GM18498 (cell line): ENCODE measurements at regions not wholly inside any gene's neighbourhood (a gene's known extent, or its start where the extent isn't known, plus 50 kb on each side); places are given as distances from the start of the nearest gene placed in this dataset.

Experiments
- ATAC-seq: cut with Tn5 transposase; IDR thresholded peaks from one replicate; pipeline ENCODE4 v1.9.1; 2021; ENCODE audit warnings: mild to moderate bottlenecking, moderate library complexity; ENCODE audit not compliant: unreplicated experiment

DNA sequence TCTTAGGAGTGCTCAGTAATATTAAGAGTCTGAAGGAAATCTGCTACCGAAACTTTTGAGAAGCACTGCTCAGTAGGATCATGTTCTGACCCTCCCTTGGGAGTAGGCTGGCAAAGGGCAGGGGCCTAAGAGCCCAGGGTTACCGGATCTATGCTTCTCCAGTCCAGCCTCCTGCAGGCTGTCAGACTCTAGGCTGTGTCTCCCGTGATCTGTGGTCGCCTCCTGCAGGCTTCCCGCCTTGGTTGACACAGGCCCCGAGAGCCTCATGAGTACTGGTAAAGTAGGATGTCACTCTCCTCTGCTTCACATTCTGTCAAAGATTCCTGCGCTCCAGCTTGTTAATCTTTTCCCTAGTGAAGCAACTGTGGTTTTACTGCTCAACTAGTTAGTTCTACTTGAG lies 647.8 kb upstream of the RAB6C start:
- ATAC-seq: no peak

DNA sequence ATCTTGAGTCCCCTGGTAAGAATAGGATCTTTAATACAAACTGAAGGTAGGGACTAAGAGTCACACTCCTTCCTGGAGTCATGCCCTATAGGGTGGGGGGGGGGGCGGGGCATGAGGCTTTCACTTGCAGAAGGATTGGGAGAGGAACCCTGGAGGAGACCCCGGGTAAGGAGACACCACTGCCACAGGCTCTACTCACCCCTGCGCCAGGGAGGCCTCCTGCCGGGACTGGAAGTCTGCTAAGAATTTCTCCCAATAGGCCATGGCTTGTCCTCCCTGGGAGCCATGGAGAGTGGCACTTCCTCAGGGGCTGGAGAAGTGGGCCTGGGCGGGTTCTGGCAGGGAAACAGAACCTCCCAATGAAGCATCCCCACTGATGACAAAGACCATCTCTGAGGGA lies 645.3 kb upstream of the RAB6C start:
- no peak for ATAC-seq

DNA sequence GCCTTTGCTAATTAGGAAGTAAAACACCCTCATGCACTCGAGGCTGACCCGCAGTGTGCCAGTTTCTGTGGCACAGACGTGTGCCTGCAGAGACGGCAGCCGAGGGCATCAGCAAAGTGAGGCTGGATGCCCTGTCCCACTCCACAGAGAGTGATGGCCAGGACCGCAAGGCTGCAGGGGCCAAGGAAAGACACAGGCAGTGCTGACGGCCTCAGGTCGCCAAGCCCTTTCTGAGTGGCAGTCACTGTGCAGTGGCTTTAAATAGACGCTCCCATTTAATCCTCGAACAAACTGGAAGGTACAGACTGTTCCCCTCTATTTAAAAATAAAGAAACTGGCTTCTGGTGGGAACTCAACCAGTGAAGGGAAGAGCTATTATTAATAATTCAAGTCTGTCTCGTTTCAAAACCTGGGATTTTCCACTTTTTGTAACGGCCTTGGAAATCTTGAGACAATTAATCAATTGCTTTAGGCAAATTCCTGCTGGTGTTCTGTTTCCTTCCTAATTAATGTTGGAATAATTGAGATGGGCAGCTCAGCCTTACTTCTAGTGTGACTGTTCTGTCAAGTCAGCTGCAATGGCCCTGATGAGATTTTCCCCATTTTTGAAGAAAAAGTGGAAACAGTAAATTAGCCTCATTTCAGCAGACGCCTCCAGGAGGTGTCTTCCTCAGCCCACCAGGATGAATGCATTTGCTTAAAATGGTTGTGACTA lies 644.6 kb upstream of the RAB6C start:
- no peak for ATAC-seq

DNA sequence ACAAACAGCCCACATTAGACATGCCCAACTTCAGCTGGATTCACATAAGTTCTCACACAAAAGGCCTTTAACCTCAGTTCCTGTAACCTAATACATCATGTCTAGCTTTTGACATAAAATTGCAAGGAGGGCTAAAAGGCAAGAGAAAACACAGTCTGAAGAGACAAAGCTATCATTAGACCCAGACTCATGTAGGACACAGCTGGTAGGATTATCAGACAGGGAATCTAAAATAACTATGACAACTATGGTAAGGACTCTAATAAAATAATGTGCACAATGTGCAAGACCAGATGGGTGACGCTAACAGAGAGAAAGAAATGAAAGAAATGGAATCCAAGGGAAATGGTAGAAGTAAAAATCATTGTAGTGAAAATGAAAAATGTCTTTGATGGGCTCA lies 643.2 kb upstream of the RAB6C start:
- ATAC-seq: no peak

DNA sequence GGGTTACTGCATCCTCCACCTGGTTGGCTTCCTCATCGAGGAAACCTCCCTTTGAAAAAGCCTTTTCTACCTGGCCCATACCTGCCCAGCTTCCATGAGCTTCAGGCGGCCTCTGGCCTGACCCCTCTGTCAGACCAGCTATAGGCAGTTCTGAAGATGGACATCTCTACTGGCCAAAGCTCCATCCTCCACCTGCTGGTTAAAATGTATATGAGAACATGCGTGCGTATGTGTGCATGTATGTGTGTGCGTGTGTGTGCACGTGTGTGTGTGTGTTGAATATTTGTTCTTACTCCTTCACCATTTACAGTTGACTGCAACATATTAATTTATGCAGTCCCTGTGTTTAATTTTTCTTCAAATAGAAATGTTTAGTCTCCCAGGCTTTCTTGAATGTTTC lies 642.4 kb upstream of the RAB6C start:
- no peak for ATAC-seq

DNA sequence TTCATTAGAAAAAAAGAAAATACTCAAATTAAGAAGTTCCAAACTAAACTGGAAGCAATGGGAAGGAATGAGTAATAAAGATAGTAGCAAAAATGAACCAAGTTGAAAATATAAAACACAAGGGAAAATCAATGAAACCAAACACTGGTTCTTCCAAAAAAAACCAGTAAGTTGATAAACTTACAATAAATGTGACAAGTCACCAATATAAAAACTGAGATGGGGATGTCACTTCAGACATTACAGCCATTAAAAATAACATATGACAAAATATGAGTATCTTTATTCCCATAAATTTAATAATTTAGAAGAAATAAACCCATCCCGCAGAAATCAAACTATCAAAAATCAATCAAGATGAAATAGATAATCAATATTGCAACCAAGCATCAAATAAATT lies 633.9 kb upstream of the RAB6C start:
- ATAC-seq: no peak

DNA sequence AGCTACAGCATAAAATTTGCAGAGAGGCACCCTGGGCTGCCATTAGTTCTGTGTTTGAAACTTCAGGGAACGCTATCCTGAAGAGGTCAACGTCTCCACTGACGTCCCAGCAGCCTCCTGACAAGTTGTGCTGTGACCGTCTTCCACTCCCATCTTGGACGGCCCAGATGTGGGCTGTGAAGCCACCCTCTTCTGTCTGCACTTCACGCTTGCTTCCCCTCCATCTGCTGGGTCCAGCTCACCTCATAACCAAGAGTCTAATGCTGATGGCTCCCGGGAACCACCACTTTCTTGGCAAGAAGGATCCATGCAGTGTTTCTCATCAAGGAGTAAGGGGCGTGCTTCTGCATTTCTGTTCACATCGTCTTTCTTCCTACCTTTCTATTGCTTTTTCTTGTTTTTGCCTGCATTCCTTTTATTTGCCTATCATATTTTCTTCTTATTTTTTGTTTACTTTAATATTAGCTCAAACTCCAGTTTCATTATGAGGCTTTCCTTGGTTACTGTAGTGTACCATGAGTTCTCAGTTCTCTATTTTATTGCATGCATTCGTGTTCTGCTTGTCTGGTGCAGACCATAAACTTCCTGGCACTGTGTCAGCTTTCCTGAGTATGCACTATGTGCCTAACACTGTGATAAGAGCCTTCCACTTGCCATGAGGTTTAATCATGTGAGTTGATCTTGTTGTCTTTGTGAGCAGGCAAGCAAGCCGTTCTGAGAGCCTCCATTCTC lies 631.8 kb upstream of the RAB6C start:
- ATAC-seq: peak; percentile 100

DNA sequence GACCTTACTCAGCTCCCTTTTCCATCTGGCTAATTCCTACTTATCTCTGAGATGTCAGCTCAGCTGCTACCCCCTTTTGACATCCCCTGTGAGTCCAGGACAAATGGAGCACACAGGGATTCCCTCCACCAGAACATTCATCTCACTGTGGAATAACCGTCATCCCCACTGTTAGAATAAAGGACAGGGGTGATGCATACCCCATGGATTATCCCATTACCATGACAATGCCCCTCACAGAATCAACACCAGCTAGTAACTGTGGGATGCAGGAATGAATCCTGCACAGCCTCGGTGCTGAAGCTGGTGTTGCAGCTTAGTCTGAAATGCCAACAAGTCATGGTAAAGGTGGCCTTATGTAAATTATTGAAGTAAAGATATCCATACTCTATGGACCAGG lies 624.8 kb upstream of the RAB6C start:
- ATAC-seq: no peak

DNA sequence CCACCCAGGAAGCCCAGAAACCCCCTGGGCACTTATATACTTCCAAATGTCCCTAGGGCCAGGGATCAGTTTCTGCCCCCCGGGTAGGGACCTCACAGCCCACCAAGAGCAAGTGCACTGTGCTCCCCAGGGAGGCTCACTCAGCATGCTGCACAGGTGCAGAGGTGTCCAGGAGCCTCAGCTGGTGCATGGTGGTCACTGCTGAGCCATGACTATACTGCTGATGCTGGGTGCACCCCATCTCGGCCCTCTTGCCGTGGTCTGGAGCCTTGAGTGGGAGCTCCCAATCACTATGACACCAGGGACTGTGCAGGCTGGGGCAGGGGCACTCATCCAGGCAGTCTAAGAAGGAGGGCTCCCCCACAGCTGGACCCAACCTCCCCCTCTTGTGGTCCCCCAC lies 617.8 kb upstream of the RAB6C start:
- no peak for ATAC-seq

DNA sequence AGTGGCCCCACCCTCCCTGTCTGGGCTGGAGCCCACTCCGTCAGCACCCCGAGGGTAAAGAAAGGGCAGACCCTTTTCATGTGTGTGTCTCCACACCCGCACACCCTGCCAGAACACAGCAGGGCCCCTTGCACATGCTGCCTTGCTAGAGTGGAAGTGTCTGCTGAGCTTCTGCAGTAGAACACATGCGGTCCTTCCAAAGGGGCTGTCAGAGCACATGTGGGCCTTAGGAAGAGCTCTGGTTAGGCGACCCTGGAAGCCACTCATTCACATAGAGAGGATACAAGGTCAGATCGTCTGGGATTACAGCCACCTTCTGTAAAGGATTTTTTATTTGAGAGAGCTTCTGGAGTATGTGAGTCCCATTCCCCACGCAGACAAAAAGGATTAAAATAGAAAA lies 613.2 kb upstream of the RAB6C start:
- ATAC-seq: no peak

DNA sequence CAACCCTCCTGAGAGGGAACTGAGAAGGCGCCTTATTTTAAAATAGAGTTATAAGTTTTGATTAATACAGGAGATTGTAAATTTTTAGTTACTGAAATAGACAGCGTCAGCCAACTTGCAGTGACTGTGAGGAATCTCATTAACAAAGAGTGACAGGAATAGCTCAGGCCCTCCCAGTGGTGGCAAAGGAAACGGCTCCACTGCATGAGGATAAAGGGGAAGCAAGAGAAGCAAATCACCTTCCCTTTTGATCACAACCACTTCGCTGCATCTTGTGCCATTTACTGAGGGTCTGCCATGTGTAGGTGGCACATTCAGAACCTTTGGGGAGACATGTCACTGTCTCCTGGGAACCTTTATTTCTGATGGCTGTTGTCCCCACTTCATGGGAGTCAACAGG lies 612.4 kb upstream of the RAB6C start:
- no peak for ATAC-seq

DNA sequence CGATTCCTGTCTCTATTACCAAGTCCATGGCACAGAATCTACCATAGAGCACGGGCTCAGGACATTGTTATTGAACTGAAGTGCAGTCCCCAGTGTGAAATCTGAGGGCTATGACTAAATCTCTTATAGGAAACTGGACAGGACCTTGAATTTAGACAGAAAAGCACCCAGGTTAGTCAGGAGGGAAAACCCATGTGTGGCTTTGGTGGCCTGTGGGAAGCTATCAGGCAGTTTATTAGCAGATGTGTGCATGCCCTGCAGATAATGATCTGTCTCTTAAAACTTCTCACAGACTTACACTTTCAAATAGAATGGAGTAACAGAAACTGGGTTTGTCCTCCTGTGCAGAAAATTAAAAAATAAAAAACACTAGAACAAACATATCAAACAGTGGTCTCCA lies 610.0 kb upstream of the RAB6C start:
- peak; percentile 56 for ATAC-seq

DNA sequence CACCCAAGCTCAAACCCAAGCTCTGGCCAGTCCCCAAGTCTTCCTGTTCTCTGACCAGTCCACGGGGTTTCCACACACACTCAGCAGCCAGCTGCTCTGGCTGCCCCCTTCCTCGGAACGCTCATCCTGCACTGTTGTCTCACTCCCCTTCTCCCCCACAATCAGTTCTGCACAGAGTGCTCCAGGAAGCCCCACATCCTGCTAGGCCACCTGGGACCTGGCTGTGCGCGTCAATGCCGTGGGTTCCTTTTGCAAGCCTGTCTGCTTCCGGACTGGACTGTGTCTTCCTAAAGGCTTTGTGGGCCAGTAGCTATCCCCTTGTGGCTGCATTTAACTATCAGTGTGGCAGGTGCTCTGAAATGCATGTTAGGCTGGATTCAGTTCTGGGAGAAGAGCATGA lies 605.0 kb upstream of the RAB6C start:
- ATAC-seq: no peak

DNA sequence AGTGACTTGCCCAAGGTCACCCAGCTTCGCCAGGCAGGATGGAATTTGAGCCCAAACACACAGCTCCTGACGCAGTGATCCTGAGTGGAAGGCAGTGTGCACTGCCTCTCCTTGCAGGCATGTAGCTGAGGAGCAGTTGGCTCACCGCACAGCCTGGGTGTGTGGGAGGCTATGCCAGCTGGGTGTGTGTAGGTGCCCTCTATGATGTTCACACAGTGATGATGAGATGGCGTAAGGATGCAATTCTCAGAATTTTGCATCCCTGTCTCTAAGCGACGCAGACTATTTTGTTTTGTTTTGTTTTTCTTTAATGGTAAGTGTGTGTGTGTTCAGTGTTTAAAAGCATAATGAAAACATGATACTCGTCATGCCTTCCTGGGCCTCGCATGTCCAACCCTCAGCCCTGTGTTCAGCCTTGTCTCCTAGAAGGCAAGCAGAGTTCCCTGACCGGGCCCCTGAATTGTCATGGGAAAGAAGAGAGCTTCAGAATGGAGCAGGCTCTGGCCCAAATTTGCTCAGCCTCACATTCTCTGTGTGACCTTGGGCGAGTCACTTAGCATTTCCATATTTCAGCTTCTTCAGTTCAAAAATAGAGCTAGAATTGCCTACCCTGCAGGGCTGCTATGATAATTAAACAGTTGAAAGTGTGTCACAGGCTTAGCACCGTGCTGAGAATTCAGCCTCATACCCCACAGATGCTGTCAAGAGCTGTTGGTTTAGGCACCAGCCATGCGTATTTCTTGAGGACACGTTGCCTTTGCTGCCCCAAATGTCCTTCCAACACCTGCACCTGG lies 603.6 kb upstream of the RAB6C start:
- ATAC-seq: no peak

DNA sequence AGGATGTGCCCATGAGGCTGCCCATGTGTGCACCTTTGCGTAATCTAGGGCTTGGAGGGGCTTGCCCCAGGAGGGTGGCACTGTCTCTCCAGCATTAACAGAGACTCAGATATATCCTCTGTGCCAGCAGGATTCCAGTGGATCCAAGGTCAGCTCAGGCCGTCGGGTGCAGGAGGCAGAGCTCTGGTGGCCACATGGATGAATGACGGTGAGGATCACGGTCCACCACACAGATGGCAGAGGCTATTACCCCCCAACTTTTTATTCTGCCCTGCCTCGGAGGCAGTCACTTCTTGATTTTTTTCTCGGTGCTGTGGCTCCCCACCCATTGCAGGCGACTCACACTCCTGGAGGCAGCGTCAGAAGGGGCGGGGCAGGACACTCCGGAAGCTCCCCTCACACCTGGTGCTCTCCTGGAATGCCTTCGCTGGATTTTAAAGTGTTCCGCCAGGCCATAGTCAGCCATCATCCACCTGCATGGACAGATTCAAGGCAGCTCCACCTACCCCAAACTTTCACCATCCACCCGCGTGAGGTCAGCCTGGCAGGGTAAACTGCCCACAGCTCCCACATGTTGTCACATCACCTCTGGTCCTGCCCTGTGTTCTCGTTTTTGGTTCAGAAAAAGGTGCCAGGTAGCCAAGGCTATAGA lies 602.9 kb upstream of the RAB6C start:
- ATAC-seq: no peak

DNA sequence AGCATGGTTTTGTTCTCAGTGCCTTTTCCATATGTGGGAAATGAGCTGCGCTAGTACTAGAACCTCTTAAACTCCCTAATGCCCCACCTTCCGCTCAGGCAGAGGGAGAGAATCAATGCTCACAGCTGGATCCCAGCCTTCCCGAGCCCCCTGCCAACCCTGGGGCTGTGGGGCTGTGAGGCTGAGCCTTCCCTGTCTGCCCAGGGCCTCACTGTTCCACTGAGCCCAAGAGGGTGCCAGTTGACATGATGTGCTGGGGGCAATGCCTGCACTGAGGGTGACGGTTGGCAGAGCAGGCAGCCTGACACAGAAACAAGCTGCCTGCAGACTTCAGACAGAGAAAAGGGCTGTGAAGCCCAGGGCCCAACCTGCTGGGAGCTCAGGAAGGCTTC lies 602.4 kb upstream of the RAB6C start:
- ATAC-seq: no peak

DNA sequence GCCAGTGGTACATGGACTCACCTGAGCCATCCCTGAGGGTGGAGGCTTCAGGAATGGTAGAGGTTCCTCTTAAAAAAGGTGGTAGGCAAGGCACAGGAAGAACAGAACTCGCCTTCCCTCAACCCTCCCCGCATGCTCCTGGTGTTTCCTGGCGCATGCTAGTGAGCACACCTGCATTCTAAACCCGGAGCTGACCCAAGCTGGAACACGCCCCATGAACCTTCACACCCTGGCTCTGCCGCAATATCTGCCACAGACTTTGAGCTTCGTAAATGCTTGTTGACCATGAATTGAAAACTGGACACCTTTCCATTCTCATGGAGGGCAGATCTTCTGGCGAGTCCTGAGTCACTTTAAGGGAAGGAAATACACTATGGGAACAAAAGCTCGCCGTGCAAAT lies 601.3 kb upstream of the RAB6C start:
- ATAC-seq: no peak

DNA sequence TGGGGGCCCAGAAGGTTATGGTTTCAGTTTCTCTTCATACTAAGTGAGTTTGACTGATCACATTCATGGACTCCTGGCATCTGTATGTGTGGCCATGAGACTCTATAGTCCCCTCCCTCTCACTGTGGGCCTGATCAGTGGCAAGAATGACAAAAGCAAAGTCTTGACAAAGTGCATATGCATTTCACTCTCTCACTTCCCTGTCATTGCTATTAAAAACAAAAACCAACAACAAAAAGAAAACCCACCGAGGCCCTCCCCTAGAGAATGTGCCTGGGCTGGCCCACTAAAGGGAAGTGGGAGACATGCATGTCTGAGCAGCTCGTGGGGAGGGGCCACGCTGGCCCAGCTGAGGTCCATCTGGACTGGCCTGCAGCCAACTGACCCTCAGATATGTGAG lies 600.1 kb upstream of the RAB6C start:
- peak; percentile 80 for ATAC-seq

DNA sequence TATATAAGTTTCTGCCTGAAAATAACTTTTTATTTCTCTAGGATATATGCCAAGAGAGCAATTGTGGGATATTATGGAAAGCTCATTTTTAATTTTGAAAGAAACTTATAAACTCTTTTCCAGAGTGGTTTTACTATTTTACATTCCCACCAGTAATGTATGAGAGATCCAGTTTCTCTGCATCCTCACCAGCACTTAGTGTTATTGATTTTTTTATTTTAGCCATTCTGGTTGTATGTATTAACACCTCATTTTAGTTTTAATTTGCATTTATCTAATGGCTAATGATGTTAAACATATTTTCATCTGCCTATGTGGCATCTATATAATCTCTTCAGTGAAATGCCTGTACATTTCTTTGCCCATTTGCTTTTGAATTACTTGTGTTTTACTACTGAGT lies 597.7 kb upstream of the RAB6C start:
- ATAC-seq: no peak

DNA sequence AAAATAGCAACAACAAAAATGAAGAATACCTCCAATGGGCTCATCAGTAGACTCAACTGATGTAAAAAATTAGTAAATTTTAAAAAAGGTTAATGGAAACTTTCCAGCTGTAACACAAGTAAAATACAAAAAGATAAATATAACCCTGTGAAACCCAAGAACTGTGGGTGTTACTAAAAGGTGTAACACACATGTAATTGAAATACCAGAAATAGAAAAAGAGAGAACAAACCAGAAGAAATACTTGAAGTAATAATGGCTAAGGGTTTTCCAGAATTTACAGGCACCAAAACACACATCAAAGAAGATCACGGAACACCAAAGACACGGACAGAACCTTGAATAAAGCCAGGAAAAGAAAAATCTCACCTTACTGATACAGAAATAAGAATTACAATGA lies 590.6 kb upstream of the RAB6C start:
- no peak for ATAC-seq

DNA sequence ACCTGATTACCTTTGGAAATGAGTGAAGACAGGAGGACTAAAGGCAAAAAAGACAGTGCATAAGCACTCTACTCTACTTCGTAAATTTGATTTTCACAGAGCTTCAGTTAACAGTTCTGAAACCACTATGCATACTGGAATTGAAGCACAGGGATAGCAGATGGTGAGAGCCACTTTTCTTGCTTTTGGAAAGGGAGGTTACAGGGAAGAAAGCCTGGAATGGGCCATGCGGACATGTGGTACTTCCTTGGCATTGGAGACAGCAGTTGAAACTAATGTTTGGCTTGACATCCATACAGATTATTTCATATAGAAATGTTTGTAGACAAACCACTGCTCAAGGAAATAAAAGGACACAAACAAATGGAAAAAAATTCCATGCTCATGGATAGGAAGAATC lies 585.6 kb upstream of the RAB6C start:
- ATAC-seq: no peak
